ENCODE measurements at regions not wholly inside any gene's neighbourhood (a gene's known extent, or its start where the extent isn't known, plus 50 kb on each side); places are given as distances from the start of the nearest gene placed in this dataset.

DNA sequence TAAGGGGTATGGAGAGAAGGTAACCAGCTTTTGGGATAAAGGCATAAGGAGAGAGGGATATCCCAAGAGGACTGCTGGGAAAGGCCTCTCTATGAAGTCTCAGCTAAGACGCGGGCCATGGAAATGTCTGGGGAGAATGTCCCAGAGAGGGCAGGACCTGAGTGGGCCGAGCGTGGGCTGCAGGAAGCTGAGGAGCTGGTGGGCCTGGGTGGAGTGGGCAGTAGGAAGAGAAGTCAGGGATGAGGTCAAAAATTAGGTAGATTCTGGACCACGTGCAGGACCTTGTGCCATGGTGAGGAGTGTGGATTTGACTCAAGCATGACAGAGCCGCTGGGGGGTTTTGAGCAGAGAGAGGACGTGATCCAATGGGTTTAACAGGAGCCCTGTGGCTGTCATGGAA is 66.5 kb upstream of the SULF2 start:
- TF ChIP-seq, protein P1, sequence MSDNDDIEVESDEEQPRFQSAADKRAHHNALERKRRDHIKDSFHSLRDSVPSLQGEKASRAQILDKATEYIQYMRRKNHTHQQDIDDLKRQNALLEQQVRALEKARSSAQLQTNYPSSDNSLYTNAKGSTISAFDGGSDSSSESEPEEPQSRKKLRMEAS (IDR thresholded peaks at IDR 0.05): no peak
- TF ChIP-seq EP300 (IDR thresholded peaks at IDR 0.05; ENCODE audit: borderline replicate concordance) (no peak), FOXM1 (IDR thresholded peaks at IDR 0.05; ENCODE audit: borderline replicate concordance, low read depth) (no peak), TEAD4 (IDR thresholded peaks at IDR 0.05) (no peak), TAF1 (IDR thresholded peaks at IDR 0.05; ENCODE audit: low read depth) (no peak), TCF12 (IDR thresholded peaks at IDR 0.05; ENCODE audit: low read depth) (no peak), CEBPB (IDR thresholded peaks at IDR 0.05) (no peak), ZBTB7A (IDR thresholded peaks at IDR 0.05; ENCODE audit: low read depth) (no peak)

Data from Ishikawa (cell line).